HepG2 (cell line): ENCODE measurements at regions not wholly inside any gene's neighbourhood (a gene's known extent, or its start where the extent isn't known, plus 50 kb on each side); places are given as distances from the start of the nearest gene placed in this dataset.

ENCODE experiments used
- CBX5 ChIP-seq: sonication (generic); formaldehyde crosslinking; IDR thresholded peaks from 2 replicates; pipeline ENCODE4 v1.4.0; 2020; ENCODE audit warnings: missing genetic modification reagents, borderline replicate concordance
- CHD2 ChIP-seq: IDR thresholded peaks from 2 replicates; pipeline ENCODE4 v1.6.1; 2011; ENCODE audit warnings: low read depth, low read length, improper control_type of control experiment
- CTCF ChIP-seq: sonication (generic); formaldehyde crosslinking; IDR thresholded peaks from 2 replicates; pipeline ENCODE4 v1.5.0; 2020; ENCODE audit warnings: mild to moderate bottlenecking, missing genetic modification reagents, moderate library complexity
- FOXP1 ChIP-seq, 2 experiments: fragments of 450-650 bp in 1 of 2; IDR thresholded peaks; 2 replicates each; pipeline ENCODE4 v1.6.1; 2017 to 2018; ENCODE audit warnings: antibody characterized with exemption in 1 of 2
- HMGXB4 ChIP-seq, 2 experiments: sonication (generic) in 1 of 2; formaldehyde crosslinking in 1 of 2; IDR thresholded peaks; 2 replicates each; pipeline versions ENCODE4 v1.4.0 to v1.6.1; 2018 to 2020; ENCODE audit warnings: missing genetic modification reagents in 2 of 2, borderline replicate concordance in 1 of 2, low read depth in 1 of 2, mild to moderate bottlenecking in 1 of 2, missing biosample characterization in 1 of 2
- MTF1 ChIP-seq: sonication (generic); formaldehyde crosslinking; IDR thresholded peaks from 2 replicates; pipeline ENCODE4 v1.5.0; 2020; ENCODE audit warnings: missing genetic modification reagents
- RBAK ChIP-seq: sonication (generic); formaldehyde crosslinking; IDR thresholded peaks from 2 replicates; pipeline ENCODE4 v1.5.1; 2020; ENCODE audit warnings: mild to moderate bottlenecking, missing genetic modification reagents
- RBM39 ChIP-seq: fragments of 200-400 bp; formaldehyde crosslinking; IDR thresholded peaks from one replicate; pipeline ENCODE4 v1.6.1; 2018; ENCODE audit warnings: antibody characterized with exemption, mild to moderate bottlenecking, low read depth, low read length; ENCODE audit not compliant: poor library complexity, severe bottlenecking
- REST ChIP-seq, 2 experiments: IDR thresholded peaks; 2 replicates each; pipeline ENCODE4 v1.6.1; 2011 to 2012; ENCODE audit warnings: low read length in 2 of 2, borderline replicate concordance in 1 of 2, low read depth in 1 of 2, mild to moderate bottlenecking in 1 of 2, moderate library complexity in 1 of 2
- THAP9 ChIP-seq: sonication (generic); formaldehyde crosslinking; IDR thresholded peaks from 2 replicates; pipeline ENCODE4; 2020; ENCODE audit warnings: missing genetic modification reagents, mild to moderate bottlenecking, borderline replicate concordance
- ZHX2 ChIP-seq, 2 experiments: sonication (generic) in 1 of 2; formaldehyde crosslinking in 1 of 2; IDR thresholded peaks; 2 replicates each; pipeline versions ENCODE4 v1.6.1 to v1.9.0; 2014 to 2022; ENCODE audit warnings: antibody characterized with exemption in 1 of 2, borderline replicate concordance in 1 of 2, inconsistent platforms in 1 of 2, low read depth in 1 of 2, missing genetic modification reagents in 1 of 2
- ZNF354B ChIP-seq: sonication (generic); formaldehyde crosslinking; IDR thresholded peaks from 2 replicates; pipeline ENCODE4 v1.8.0; 2022; ENCODE audit warnings: mild to moderate bottlenecking, missing genetic modification reagents
- ZNF644 ChIP-seq: IDR thresholded peaks from 2 replicates; pipeline ENCODE4 v1.6.1; 2016; ENCODE audit warnings: low read depth

GRCh38 chr3:147008458-147008857 lies 397.9 kb downstream of the ZIC4 start:
- TF ChIP-seq REST (IDR thresholded peaks at IDR 0.05; ENCODE audit: borderline replicate concordance in 1 of 2, low read depth in 1 of 2, low read length in 2 of 2) (no peak), THAP9 (CRISPR knock-in tag) (no peak), CBX5 (no peak), RBM39 (no peak), MTF1 (CRISPR knock-in tag) (no peak), FOXP1 (IDR thresholded peaks at IDR 0.05) (no peak), FOXP1 (CRISPR knock-in tag; IDR thresholded peaks at IDR 0.05) (no peak), CTCF (CRISPR knock-in tag) (no peak), HMGXB4 (CRISPR knock-in tag; IDR thresholded peaks at IDR 0.05; ENCODE audit: borderline replicate concordance in 1 of 2, low read depth in 1 of 2) (no peak), ZHX2 (IDR thresholded peaks at IDR 0.05; ENCODE audit: low read depth) (no peak), ZHX2 (CRISPR knock-in tag; IDR thresholded peaks at IDR 0.05; ENCODE audit: borderline replicate concordance) (no peak), ZNF644 (CRISPR knock-in tag) (no peak), RBAK (CRISPR knock-in tag) (no peak), CHD2 (no peak), ZNF354B (CRISPR knock-in tag) (no peak)
